ENCODE measurements at regions not wholly inside any gene's neighbourhood (a gene's known extent, or its start where the extent isn't known, plus 50 kb on each side); places are given as distances from the start of the nearest gene placed in this dataset.
"Not testable (repeated sequence)": the region's sequence is repeated elsewhere in the genome, so short reads cannot be mapped to it uniquely, and the experiment has no call there.

DNA sequence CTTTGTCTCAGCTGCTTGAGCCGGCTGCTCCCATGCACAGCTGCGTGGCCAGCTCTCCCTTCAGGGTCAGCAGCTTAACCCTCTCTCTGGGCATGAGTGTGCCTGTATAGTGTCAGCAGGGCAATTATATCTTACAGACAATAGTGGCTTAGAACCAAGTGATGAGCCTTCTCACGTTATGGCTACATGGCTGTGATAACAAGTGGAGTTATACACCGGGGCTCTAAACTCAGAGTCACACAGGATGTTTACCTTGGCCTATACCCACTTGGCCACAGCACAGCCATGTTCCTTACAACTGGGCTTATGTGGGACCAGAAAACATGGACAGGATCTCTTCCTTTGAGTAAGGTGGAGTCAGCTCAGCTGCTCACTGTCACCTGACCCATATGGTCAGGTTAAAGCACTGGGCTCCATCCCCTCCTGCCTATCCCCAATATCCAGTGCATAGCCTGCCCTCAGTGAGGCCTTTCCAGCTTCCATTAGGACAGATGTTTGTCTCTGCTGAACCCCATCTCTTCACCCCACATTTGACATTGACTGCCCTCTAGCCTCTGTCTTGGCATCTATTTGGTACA lies 294.2 kb upstream of the NCKAP5 start:
- no peak for FAIRE-seq
- DNase-seq (ENCODE audit: low spot score in 2 of 2) = no peak

DNA sequence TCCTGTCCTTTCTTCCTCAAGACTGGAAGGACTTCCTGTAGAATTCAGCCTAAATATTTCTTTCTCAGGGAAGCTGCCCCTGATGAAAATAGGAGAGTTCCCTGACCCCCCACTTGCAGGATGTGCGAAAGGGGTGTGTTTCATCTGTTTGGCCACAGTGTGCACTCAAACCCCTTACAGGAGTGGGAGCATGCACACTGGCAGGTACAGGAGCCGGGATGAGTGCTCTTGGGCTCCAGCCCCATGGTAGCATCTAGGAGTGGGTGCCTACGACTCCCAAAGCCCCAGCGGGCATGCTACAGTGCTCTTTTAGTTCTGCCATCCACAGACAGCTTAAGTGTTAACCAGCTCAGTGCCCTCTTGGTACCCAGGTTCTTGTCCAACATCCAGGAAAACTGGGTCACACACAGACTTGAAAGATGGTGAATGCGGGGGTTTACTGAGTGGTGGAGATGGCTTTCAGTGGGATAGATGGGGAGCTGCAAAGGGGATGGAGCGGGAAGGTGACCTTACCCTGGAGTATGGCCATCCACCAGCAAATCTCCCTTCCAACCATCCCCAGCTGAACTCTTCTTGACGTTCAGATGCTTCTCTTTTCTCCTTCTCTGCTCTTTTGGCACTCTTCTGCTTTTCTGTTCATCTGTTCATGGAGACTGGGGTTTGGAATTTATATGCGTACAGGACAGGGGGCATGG lies 295.0 kb upstream of the NCKAP5 start:
- no peak for FAIRE-seq

DNA sequence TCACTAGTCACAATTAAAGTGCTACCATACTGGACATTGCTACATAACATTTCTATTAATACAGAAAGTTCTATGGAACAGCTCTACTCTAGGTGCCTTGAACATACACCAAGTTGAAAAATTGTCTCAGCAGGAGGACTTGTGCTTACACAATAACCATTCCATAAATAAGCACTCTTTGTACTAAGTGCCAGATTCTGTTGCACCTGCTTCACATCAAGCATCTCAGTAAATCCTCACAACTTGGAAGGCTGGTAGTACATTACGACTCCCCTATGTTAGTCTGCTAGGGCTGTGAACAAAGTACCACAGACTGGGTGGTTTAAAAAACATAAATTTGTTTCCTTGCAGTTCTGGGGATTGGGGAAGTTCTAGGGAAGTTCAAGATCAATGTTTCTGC lies 296.9 kb upstream of the NCKAP5 start:
- DNase-seq (ENCODE audit: low spot score in 2 of 2) = no peak
- FAIRE-seq = no peak

More for the DNA sequence above, 295.0 kb upstream of the NCKAP5 start:
- DNase-seq (ENCODE audit: low spot score in 2 of 2) = no peak

DNA sequence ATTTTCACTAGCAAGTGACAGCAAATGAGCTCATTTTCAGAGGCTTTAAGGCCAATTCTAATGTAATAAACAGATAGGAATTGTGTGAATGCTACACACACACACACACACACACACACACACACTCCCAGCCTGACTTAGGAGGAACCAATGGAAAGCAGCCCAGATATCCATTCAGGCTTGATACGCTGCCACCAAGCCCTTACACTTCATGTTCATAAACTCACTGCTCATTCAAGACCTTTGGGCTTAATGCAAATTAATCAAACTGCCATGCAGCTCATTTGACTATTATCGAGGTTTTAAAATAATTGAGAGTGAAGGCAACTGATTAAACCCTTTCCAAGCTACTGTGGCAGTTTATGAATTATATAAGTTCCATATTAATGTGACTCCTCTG lies 298.9 kb upstream of the NCKAP5 start:
- no peak for DNase-seq (ENCODE audit: low spot score in 2 of 2)

DNA sequence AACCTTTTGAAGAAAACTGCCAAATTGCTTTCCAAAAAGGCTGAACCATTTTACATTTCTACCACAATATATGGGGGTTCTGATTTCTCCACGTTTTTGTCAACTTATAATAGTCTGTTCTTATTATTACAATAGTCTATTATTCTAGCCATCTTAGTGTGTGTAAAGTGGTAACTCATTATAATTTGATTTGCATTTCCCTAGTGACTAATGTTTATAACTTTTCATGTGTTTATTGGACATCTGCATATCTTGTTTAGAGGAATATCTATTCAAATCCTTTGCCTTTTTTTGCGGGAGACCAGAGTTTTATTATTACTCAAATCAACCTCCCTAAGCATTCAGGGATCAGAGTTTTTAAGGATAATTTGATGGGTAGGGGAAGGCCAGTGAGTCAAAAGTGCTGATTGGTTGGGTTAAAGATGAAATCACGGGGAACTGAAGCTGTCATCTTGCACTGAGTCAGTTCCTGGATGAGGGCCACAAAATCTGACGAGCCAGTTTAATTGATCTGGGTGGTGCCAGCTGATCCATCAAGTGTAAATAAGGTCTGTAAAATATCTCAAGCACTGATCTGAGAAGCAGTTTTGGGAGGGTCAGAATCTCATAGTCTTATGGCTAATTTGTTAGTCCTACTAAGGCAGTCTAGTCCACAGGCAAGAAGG lies 303.4 kb upstream of the NCKAP5 start:
- FAIRE-seq (no peak), DNase-seq (ENCODE audit: low spot score in 2 of 2) (no peak)

More for the DNA sequence above, 298.9 kb upstream of the NCKAP5 start:
- no peak for FAIRE-seq

DNA sequence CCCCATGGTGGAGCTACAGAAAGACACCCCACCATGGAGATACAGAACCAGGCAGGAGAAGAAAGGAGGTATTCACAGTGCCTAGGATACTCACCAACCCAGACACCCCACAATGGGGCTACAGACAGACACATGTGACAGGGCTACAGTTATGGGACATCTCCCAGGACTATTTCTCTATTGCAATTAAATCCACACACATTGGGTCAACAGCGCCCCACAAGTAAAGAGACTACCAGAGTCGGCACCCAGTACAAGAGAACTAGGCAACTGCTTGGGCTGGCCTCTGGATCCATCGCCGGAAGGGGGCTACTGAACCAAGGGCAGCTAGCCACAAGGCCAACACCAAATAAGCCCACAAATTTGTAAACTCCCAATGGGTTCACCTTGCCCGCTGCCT lies 310.1 kb upstream of the NCKAP5 start:
- FAIRE-seq = no peak

DNA sequence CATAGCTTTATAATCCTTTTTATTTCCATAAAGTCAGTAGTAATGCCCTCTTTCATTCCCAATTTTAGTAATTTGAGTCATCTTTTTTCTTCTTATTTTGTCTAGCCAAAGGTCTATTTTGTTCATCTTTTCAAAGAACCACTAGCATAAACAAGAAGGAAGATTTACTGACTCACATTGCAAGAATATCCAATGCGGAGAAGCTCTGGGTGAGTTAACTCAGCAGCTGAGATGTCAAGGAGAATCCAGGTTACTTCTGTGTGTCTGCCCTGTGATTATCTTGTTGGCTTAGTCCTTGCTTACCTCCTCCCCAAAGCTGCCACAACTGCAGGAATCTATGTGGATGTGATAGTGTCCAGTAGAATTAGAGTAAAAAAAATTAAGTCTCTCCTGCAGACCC lies 311.4 kb upstream of the NCKAP5 start:
- FAIRE-seq = no peak

More for the DNA sequence above, 310.1 kb upstream of the NCKAP5 start:
- DNase-seq (ENCODE audit: low spot score in 2 of 2) = no peak

DNA sequence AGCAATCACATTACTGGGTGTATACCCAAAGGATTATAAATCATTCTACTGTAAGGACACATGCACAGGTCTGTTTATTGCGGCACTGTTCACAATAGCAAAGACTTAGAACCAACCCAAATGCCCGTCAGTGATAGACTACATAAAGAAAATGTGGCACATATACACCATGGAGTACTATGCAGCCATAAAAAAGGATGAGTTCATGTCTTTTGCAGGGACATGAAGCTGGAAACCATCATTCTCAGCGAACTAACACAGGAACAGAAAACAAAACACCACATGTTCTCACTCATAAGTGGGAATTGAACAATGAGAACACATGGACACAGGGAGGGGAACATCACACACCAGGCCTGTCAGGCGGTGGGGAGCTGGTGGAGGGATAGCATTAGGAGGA lies 313.9 kb upstream of the NCKAP5 start:
- not testable (repeated sequence) for DNase-seq (ENCODE audit: low spot score in 2 of 2); FAIRE-seq

More for the DNA sequence above, 311.4 kb upstream of the NCKAP5 start:
- DNase-seq (ENCODE audit: low spot score in 2 of 2) = no peak

DNA sequence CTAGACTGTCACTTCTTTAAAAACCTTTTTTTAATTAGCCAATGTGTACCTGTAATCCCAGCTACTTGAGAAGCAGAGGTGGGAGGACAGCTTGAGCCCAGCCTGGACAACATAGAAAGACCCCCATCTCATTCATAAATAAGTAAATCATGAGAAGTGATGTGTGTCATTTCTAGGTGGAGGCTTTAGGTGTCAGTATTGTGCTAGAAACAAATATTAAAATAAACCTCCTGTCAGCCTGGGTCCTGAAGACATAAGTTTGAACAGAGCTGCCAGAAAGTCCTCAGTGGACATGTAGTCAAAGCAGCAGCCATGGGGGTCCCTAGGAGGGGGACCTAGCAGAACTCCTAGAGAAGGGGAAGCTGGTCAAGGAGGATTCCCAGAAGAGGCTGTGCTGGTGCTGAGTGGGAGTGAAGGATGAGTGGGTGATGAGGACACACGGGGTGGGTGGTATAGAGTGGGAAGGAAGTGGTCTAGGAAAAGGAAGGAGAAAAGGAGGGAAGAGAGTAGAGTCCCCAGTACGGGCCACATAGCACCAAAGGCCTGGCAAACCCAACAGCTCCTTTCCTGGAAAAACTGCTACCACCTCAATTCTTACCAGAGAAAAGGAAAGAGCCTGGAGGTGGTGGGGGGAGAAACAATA lies 316.6 kb upstream of the NCKAP5 start:
- FAIRE-seq = no peak

DNA sequence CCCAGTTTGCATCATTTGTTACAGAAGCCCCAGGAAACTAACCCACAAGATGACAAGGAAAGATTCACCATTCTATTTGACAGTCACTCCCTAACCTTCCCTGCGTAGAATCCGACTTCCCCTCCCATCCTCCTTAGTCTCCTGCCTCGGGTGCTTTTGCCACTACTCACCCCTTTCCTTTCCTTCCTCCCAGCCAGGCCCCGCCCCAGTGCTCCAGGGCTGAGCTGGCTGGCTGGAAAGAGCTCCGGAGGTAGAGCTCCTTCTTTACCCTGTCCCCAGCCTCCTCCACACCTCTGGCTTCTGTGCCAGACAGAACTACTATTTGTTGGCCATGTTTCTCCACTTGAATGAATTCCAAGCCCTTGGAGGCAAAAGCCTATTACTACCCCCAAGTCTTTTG lies 317.6 kb upstream of the NCKAP5 start:
- FAIRE-seq = no peak

More for the DNA sequence above, 316.6 kb upstream of the NCKAP5 start:
- DNase-seq (ENCODE audit: low spot score in 2 of 2) = peak in 1 of 2 donors; percentile 13

DNA sequence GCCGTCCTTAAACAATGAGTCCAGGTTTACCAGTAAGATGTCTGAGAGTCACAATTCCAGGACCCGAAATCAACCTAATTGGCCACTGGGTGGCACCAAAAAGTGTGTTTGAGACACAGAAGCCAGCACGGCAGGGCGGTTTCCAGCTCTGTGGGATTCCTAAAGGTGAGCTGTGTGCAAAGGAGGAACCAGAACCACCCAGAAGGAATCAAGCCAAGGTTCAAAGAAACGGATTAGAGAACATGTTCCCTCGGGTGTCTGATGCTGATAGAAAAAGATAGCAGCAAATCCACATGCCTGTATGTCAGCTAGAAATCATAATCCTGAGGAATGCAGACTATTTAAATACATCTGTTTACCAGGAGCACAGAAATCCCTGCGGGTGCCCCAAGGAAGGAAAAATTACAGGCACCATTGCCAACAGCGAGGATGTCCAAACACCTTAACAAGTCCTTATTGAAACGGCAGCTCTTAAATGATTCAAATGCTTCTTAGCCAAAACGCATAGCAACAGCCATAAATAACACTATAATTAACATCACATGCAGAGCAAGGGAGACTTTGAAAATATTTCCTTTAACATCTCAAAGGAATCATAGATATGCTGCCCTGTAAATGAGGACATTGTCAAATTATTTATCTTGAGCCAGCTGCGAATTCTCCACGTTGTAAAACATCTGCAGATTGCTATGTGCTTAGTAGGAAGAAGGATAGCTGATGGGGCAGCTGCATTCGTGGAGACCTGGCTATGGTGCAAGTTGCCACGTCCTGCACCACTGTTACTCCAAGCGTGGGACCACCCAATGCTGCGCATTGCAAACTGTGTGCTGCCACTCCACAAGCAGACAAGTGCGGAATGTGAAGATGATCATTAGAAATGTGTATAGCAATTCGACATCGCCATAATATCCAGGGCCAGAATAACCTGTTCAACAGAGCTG lies 318.7 kb upstream of the NCKAP5 start:
- DNase-seq (ENCODE audit: low spot score in 2 of 2) = peak; percentile 33 to 58
- no peak for FAIRE-seq

More for the DNA sequence above, 317.6 kb upstream of the NCKAP5 start:
- DNase-seq (ENCODE audit: low spot score in 2 of 2) = no peak

DNA sequence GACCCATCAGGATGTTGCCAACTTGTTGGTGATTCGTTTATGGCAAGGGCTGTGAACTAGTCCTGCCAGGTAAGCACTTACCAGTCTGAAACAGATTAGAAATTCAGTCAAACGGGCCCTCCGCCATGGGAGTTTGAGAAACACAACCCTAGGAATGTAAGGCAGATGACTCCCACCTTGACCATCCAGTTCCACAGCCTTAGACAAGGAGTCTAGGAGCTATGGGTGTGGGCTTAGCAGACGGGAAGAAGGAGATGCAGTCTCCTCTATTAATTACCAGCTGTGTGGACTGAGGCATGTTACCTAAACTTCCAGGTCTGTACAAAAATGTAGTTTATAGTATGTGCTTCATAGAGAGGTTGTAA lies 319.4 kb upstream of the NCKAP5 start:
- DNase-seq (ENCODE audit: low spot score in 2 of 2) (no peak), FAIRE-seq (no peak)

DNA sequence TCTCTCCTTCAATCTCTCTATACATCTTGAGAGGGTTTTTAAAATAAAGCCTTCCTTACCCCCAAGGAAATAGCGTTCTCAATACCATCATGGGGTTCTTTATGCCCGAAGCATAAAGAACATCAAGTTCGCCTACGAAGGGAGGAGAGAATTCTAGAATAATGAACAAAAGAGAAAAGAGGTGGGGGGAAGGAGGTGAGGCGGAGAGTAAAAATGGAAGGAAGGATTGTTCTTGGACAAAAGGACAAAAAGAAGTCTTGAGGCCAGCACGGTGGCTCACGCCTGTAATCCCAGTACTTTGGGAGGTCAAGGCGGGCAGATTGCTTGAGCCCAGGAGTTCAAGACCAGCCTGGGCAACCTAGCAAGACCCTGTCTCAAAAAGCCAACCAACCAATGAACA lies 319.8 kb upstream of the NCKAP5 start:
- no peak for FAIRE-seq
- DNase-seq (ENCODE audit: low spot score in 2 of 2) = no peak

DNA sequence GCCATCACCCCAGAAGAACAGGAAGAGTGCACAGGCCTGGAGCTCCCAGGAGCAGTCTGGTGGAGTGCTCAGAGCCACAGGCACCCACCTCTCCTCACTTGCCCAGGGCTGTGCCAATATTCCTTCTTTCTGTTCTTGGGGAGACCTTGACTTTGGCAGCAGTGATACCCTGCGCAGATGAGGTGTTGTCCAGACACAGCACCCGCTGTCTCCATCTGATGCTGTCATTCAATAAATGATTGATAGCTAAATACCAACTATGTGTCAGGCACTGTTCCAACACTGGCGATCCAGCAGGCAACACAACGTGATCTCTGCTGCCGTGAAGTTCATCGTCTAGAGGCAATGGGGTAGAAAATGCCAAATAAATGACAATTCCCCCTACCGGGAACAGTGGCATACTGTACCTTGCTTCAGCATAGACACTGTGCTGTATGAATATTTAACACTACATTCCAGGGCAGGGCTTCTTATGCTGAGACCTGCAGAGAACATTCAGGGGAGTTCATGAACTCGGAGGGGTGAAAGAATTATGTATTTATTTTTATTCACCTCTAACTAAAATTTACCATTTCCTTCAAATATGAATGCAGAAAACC lies 320.5 kb upstream of the NCKAP5 start:
- no peak for FAIRE-seq
- DNase-seq (ENCODE audit: low spot score in 2 of 2) = no peak

DNA sequence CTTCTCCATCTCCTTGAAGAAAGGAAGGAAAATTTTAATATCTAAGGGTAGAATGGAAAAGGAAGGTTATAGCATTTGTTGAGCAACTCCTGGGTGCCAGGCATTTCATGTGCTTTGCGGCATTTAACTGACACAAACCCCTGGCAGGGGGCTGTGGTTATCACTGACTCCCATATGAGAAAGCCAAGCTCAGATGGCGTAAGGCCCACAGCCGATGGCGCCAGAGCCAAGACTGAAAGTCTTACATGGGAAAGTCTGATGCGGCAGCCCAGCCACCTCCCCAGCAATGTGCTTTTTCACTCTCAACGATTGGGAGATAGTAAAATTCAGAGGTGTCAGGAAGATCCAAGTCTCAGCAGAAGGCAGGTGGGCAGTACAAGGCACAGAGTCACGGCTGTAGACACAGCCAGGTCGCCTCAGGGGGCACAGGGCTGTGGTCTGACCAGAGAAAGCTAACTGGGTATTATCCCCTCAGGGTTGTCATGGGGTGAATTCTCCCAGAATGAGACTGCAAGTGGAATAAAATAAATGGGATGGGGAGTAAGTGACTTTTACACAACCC lies 324.2 kb upstream of the NCKAP5 start:
- DNase-seq (ENCODE audit: low spot score in 2 of 2) = no peak
- no peak for FAIRE-seq

DNA sequence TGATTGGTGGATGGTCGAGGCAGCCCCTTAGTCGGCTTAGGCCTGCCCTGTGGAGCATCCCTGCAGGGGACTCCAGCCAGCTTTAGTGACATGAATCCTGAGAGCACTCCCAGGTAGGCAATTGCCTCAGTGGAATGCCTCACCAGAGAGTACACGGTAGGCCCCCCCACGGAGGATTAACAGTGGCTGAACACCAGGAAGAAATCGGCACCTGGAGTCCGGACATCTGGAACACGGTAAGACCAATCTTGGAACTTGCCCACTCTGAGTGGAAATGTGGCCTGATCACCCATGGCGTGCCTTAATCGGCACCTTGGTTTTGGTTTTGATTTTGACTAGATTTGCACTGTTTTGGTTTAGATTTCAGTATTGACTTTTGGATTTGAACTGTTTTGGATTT lies 326.2 kb upstream of the NCKAP5 start:
- FAIRE-seq (no peak), DNase-seq (ENCODE audit: low spot score in 2 of 2) (no peak)

DNA sequence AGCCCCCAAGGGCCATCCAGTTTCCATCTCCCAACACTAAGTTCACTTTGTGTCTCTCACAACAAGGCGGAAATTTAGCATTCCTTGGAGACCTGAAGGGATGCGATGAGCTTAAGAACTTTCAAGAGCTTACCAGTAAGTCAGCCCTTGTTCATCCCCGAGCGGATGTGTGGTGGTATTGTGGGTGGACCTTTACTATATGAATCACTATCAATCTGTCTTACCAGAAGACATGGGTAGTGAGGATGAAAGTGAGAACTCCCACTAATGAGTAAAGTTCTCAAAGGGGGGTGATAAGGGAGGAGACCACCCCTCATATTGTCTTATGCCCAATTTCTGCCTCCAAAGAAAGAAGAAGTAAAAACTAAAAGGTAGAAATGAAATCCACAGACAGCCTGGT lies 329.6 kb upstream of the NCKAP5 start:
- DNase-seq (ENCODE audit: low spot score in 2 of 2); FAIRE-seq: not testable (repeated sequence)

DNA sequence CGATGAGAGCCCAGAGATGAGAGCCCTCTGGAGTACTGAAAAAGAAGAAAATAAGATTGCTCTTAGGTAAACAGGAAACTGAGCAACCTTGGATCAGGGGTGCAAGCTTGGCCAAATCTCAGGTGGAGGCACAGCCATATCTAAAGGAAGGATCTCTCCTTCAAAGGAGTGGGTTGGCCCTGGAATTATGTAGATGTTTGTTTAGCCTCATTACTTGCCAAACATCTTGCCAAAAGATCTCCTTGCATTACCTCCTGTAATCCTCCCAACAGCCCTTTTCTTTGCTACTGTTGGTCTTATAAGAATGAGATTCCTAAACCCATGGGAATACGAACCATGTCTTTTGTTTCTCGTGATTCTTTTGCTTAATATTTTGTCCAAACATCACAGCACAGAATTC lies 332.6 kb upstream of the NCKAP5 start:
- DNase-seq (ENCODE audit: low spot score in 2 of 2) (no peak), FAIRE-seq (no peak)

DNA sequence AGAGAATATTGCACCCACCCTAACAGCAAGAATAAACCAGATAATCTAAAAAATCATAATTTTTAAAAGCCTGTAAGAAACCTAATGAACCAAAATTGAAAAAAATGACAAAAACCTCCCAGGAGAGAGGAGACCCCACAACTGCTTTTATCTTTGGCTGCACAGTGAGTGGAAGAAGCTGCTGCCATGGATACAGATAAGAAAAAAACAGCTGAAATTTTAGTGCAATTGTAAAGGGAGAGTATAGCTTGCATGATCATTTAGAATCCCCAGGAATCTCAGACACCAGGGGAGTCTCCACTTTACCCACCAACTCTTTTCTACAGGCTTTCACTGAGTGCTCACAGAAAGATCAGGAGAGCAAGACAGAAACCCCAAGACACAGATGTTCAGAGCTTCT lies 338.1 kb upstream of the NCKAP5 start:
- DNase-seq (ENCODE audit: low spot score in 2 of 2) = no peak

More for the DNA sequence above, 338.1 kb upstream of the NCKAP5 start:
- no peak for FAIRE-seq

Data from frontal cortex (tissue), 3 donors.